ENCODE measurements at regions not wholly inside any gene's neighbourhood (a gene's known extent, or its start where the extent isn't known, plus 50 kb on each side); places are given as distances from the start of the nearest gene placed in this dataset.

DNA sequence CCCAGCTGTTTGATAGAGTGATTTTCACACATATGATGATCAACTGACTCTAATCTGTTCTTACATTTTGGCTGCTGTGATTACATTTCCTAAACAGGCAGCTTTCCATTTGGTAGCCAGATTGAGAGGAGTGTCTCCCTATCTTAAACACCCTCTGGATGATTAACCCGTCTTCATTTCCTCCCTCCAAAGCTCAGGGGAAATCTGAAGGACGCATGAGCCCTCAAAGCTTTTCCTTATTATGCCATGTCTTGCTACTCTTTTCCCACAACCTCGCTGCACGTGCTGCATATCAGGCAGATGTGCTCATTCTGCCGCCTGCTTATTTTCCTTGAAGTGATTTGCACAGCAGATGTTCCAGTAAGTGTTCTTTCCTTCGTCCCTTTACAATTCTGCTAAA is 837.4 kb downstream of the LRRTM4 start:
- Mint-ChIP-seq H3K27ac (no peak overlapping the region), H3K4me1 (peaks cover 15% of the 10 kb centered on the region), H3K27me3 (ENCODE audit: insufficient read depth) (no peaks in the 10 kb centered on the region), H3K4me3 (no peak overlapping the region), H3K36me3 (ENCODE audit: low read depth) (peaks cover 3% of the 10 kb centered on the region), H3K9me3 (peaks cover 5% of the 10 kb centered on the region)
- Histone ChIP-seq H3K4me3 (ENCODE audit: low read length) (no peak overlapping the region), H3K9me3 (ENCODE audit: control insufficient read depth, low read length) (no peaks in the 10 kb centered on the region), H3K27ac (ENCODE audit: low read depth, low read length) (peak overlapping the region; percentile 7), H3K36me3 (ENCODE audit: control insufficient read depth, insufficient read depth, low read length) (no peaks in the 10 kb centered on the region), H3K9ac (ENCODE audit: extremely low read depth, low read length, poor library complexity, severe bottlenecking) (no peak overlapping the region), H3K4me1 (ENCODE audit: control insufficient read depth, insufficient read depth, low read length) (peaks cover 4% of the 10 kb centered on the region), H3K27me3 (ENCODE audit: control insufficient read depth, insufficient read depth, low read length, poor library complexity, severe bottlenecking) (no peaks in the 10 kb centered on the region)
- 84 to 88% methylated on average over 6 of the region's 6 CpGs for WGBS, 2 experiments (ENCODE audit: insufficient coverage in 1 of 2, insufficient read length in 1 of 2)
- TF ChIP-seq, protein P1, sequence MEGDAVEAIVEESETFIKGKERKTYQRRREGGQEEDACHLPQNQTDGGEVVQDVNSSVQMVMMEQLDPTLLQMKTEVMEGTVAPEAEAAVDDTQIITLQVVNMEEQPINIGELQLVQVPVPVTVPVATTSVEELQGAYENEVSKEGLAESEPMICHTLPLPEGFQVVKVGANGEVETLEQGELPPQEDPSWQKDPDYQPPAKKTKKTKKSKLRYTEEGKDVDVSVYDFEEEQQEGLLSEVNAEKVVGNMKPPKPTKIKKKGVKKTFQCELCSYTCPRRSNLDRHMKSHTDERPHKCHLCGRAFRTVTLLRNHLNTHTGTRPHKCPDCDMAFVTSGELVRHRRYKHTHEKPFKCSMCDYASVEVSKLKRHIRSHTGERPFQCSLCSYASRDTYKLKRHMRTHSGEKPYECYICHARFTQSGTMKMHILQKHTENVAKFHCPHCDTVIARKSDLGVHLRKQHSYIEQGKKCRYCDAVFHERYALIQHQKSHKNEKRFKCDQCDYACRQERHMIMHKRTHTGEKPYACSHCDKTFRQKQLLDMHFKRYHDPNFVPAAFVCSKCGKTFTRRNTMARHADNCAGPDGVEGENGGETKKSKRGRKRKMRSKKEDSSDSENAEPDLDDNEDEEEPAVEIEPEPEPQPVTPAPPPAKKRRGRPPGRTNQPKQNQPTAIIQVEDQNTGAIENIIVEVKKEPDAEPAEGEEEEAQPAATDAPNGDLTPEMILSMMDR (conservative IDR thresholded peaks at IDR 0.05) = no peak
- no peak for DNase-seq

DNA sequence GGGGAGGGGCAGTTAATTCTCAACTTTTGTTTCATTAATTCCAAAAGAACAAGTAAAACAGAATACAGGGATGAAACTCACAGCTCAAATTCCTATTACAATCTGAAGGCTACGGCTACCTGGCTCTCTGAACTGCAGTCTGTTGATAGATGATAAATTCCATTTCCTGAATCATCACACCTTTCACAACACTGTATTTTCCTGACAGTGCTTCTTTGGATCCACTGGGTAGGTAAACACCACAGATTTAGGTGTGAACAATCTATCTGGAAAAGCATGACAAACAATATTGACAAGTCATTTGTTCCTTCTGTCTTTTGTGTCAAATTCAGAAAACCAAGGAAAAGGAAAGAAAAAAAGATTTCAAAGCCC is 843.2 kb downstream of the LRRTM4 start:
- H3K4me1 Mint-ChIP-seq = peaks cover 16% of the 10 kb centered on the region
- no peak overlapping the region for H3K27ac ChIP-seq (ENCODE audit: low read depth, low read length)
- H3K9ac ChIP-seq (ENCODE audit: extremely low read depth, low read length, poor library complexity, severe bottlenecking) = no peak overlapping the region
- no peak for DNase-seq
- no peaks in the 10 kb centered on the region for H3K9me3 ChIP-seq (ENCODE audit: control insufficient read depth, low read length)
- peak overlapping the region; percentile 71 for H3K27ac Mint-ChIP-seq
- H3K27me3 ChIP-seq (ENCODE audit: control insufficient read depth, insufficient read depth, low read length, poor library complexity, severe bottlenecking) = no peaks in the 10 kb centered on the region
- H3K4me3 ChIP-seq (ENCODE audit: low read length) = no peak overlapping the region
- no peaks in the 10 kb centered on the region for H3K27me3 Mint-ChIP-seq (ENCODE audit: insufficient read depth)
- no peaks in the 10 kb centered on the region for H3K36me3 ChIP-seq (ENCODE audit: control insufficient read depth, insufficient read depth, low read length)
- peaks cover 3% of the 10 kb centered on the region for H3K36me3 Mint-ChIP-seq (ENCODE audit: low read depth)
- H3K4me3 Mint-ChIP-seq = no peak overlapping the region
- H3K9me3 Mint-ChIP-seq = peaks cover 5% of the 10 kb centered on the region
- 80 to 100% methylated on average over 1 of the region's 1 CpG for WGBS, 2 experiments (ENCODE audit: insufficient coverage in 1 of 2, insufficient read length in 1 of 2)
- TF ChIP-seq, protein P1 (conservative IDR thresholded peaks at IDR 0.05) = no peak
- H3K4me1 ChIP-seq (ENCODE audit: control insufficient read depth, insufficient read depth, low read length) = no peaks in the 10 kb centered on the region

DNA sequence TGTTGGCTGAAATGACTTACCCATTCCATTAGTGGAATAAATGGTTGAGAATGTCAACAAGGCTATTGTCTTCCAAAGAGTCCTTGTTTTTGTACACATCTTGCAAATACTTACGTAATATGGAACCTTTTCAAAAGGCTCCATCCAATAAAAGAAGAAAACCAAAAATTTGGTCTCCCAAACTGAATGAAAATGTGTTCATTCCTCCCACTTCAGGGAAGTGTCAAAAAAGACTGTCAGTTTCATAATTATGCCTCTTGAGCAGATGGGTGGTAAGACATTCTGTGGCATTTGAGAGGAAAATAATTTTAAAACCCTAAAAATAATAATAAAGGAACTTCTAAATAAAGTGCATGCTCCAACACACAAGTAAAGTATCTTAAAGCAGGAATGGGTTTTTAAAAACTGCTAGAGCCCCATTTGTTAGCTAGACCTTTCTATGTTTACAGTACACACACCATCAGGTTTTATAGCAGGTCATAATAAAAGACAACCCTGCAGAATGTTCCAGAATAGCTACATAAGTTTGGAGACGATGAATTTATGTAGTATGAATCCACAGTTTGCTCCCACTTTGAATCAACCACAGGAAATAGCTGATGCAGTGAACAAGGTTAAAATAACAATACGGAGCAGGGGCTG is 843.7 kb downstream of the LRRTM4 start:
- TF ChIP-seq, protein P1 (conservative IDR thresholded peaks at IDR 0.05) = no peak
- no peak overlapping the region for H3K9ac ChIP-seq (ENCODE audit: extremely low read depth, low read length, poor library complexity, severe bottlenecking)
- H3K4me3 Mint-ChIP-seq = no peak overlapping the region
- H3K9me3 Mint-ChIP-seq = peaks cover 5% of the 10 kb centered on the region
- 64 to 89% methylated on average over 3 of the region's 3 CpGs for WGBS, 2 experiments (ENCODE audit: insufficient coverage in 1 of 2, insufficient read length in 1 of 2)
- DNase-seq = no peak
- H3K4me3 ChIP-seq (ENCODE audit: low read length) = no peak overlapping the region
- H3K4me1 Mint-ChIP-seq = peaks cover 16% of the 10 kb centered on the region
- H3K36me3 ChIP-seq (ENCODE audit: control insufficient read depth, insufficient read depth, low read length) = no peaks in the 10 kb centered on the region
- no peaks in the 10 kb centered on the region for H3K27me3 Mint-ChIP-seq (ENCODE audit: insufficient read depth)
- H3K36me3 Mint-ChIP-seq (ENCODE audit: low read depth) = peaks cover 3% of the 10 kb centered on the region
- no peak overlapping the region for H3K27ac ChIP-seq (ENCODE audit: low read depth, low read length)
- H3K27me3 ChIP-seq (ENCODE audit: control insufficient read depth, insufficient read depth, low read length, poor library complexity, severe bottlenecking) = no peaks in the 10 kb centered on the region
- H3K4me1 ChIP-seq (ENCODE audit: control insufficient read depth, insufficient read depth, low read length) = no peaks in the 10 kb centered on the region
- no peaks in the 10 kb centered on the region for H3K9me3 ChIP-seq (ENCODE audit: control insufficient read depth, low read length)
- peak overlapping the region; percentile 71 for H3K27ac Mint-ChIP-seq
